ENCODE measurements at regions not wholly inside any gene's neighbourhood (a gene's known extent, or its start where the extent isn't known, plus 50 kb on each side); places are given as distances from the start of the nearest gene placed in this dataset.

- DNase-seq (ENCODE audit: low spot score): no peak
- TF ChIP-seq CTCF (IDR thresholded peaks at IDR 0.05; ENCODE audit: borderline replicate concordance, control extremely low read depth, extremely low read depth, insufficient read depth, missing control alignments): no peak
- in situ Hi-C loops (cut with MboI; ENCODE audit: low sequenced_read_pairs, unreplicated experiment): no loop called here
Measured at GRCh38 chrX:7771788-7772438, 71.1 kb upstream of the VCX start.

- no peak for DNase-seq (ENCODE audit: low spot score)
- in situ Hi-C loops (cut with MboI; ENCODE audit: low sequenced_read_pairs, unreplicated experiment): no loop called here
- TF ChIP-seq CTCF (IDR thresholded peaks at IDR 0.05; ENCODE audit: borderline replicate concordance, control extremely low read depth, extremely low read depth, insufficient read depth, missing control alignments): no peak
Measured at GRCh38 chrX:7759830-7760229, 83.1 kb upstream of the VCX start.

- TF ChIP-seq CTCF (IDR thresholded peaks at IDR 0.05; ENCODE audit: borderline replicate concordance, control extremely low read depth, extremely low read depth, insufficient read depth, missing control alignments): no peak
- in situ Hi-C loops (cut with MboI; ENCODE audit: low sequenced_read_pairs, unreplicated experiment): no loop called here
- no peak for DNase-seq (ENCODE audit: low spot score)
Measured at GRCh38 chrX:7746856-7747255, 96.1 kb upstream of the VCX start.

GRCh38 chrX:7730071-7730470, 112.9 kb upstream of the VCX start:
- TF ChIP-seq CTCF (IDR thresholded peaks at IDR 0.05; ENCODE audit: borderline replicate concordance, control extremely low read depth, extremely low read depth, insufficient read depth, missing control alignments): no peak
- in situ Hi-C loops (cut with MboI; ENCODE audit: low sequenced_read_pairs, unreplicated experiment): no loop called here
- DNase-seq (ENCODE audit: low spot score): no peak

GRCh38 chrX:7720519-7720918, 122.5 kb upstream of the VCX start:
- no peak for TF ChIP-seq CTCF (IDR thresholded peaks at IDR 0.05; ENCODE audit: borderline replicate concordance, control extremely low read depth, extremely low read depth, insufficient read depth, missing control alignments)
- DNase-seq (ENCODE audit: low spot score): no peak
- in situ Hi-C loops (cut with MboI; ENCODE audit: low sequenced_read_pairs, unreplicated experiment): no loop called here

GRCh38 chrX:7714351-7714750, 128.6 kb upstream of the VCX start:
- no peak for TF ChIP-seq CTCF (IDR thresholded peaks at IDR 0.05; ENCODE audit: borderline replicate concordance, control extremely low read depth, extremely low read depth, insufficient read depth, missing control alignments)
- in situ Hi-C loops (cut with MboI; ENCODE audit: low sequenced_read_pairs, unreplicated experiment): no loop called here
- no peak for DNase-seq (ENCODE audit: low spot score)

All from GM13976 (cell line).